CD4-positive, alpha-beta T cell treated with Interleukin-10 for 1 hour (primary cell): ENCODE measurements at regions not wholly inside any gene's neighbourhood (a gene's known extent, or its start where the extent isn't known, plus 50 kb on each side); places are given as distances from the start of the nearest gene placed in this dataset.
"Not testable (repeated sequence)": the region's sequence is repeated elsewhere in the genome, so short reads cannot be mapped to it uniquely, and the experiment has no call there.

Experiments used
- DNase-seq: peaks from one replicate; pipeline ENCODE4 v3.0.0-alpha.2; 2020

- no peak for DNase-seq
Measured at GRCh38 chr10:9898633-9899395, 1118.9 kb upstream of the CELF2 start.

- no peak for DNase-seq
Measured at GRCh38 chr10:9900751-9901150, 1116.9 kb upstream of the CELF2 start.

GRCh38 chr10:9901971-9902370 lies 1115.7 kb upstream of the CELF2 start:
- no peak for DNase-seq

- no peak for DNase-seq
Measured at GRCh38 chr10:9910446-9910845, 1107.2 kb upstream of the CELF2 start.

GRCh38 chr10:9911488-9911887 lies 1106.2 kb upstream of the CELF2 start:
- DNase-seq: no peak

GRCh38 chr10:9913876-9914514 lies 1103.7 kb upstream of the CELF2 start:
- no peak for DNase-seq

GRCh38 chr10:9921544-9921943 lies 1096.1 kb upstream of the CELF2 start:
- no peak for DNase-seq

- DNase-seq: no peak
Measured at GRCh38 chr10:9922126-9922870, 1095.4 kb upstream of the CELF2 start.

- no peak for DNase-seq
Measured at GRCh38 chr10:9926003-9926402, 1091.7 kb upstream of the CELF2 start.

- DNase-seq: no peak
Measured at GRCh38 chr10:9926881-9927280, 1090.8 kb upstream of the CELF2 start.

- DNase-seq: no peak
Measured at GRCh38 chr10:9939716-9940115, 1078.0 kb upstream of the CELF2 start.

GRCh38 chr10:9944690-9945089 lies 1073.0 kb upstream of the CELF2 start:
- DNase-seq: no peak

- no peak for DNase-seq
Measured at GRCh38 chr10:9950070-9950469, 1067.6 kb upstream of the CELF2 start.

- DNase-seq: no peak
Measured at GRCh38 chr10:9951481-9952257, 1066.0 kb upstream of the CELF2 start.

GRCh38 chr10:9957351-9957750 lies 1060.3 kb upstream of the CELF2 start:
- no peak for DNase-seq

- DNase-seq: not testable (repeated sequence)
Measured at GRCh38 chr10:9957876-9958275, 1059.8 kb upstream of the CELF2 start.

GRCh38 chr10:9965341-9965740 lies 1052.3 kb upstream of the CELF2 start:
- DNase-seq: no peak

GRCh38 chr10:9986786-9987185 lies 1030.9 kb upstream of the CELF2 start:
- DNase-seq: no peak

GRCh38 chr10:9987197-9987596 lies 1030.5 kb upstream of the CELF2 start:
- DNase-seq: no peak

GRCh38 chr10:9992661-9993060 lies 1025.0 kb upstream of the CELF2 start:
- DNase-seq: no peak

GRCh38 chr10:9994131-9994530 lies 1023.5 kb upstream of the CELF2 start:
- DNase-seq: no peak

- no peak for DNase-seq
Measured at GRCh38 chr10:9999627-10000026, 1018.0 kb upstream of the CELF2 start.

- no peak for DNase-seq
Measured at GRCh38 chr10:10007957-10008356, 1009.7 kb upstream of the CELF2 start.
